CD14-positive monocyte (primary cell): ENCODE measurements at regions not wholly inside any gene's neighbourhood (a gene's known extent, or its start where the extent isn't known, plus 50 kb on each side); places are given as distances from the start of the nearest gene placed in this dataset.

ENCODE experiments used
- DNase-seq, 3 donors: peaks; one replicate each; pipeline ENCODE4 v3.0.0-alpha.2; 2011 to 2022
- H2AFZ ChIP-seq: 2 replicates; pipeline ENCODE4 v1.6.0; 2012; ENCODE audit warnings: mild to moderate bottlenecking, low read depth, low read length, inconsistent platforms; ENCODE audit not compliant: insufficient read depth, poor library complexity, severe bottlenecking
- H3K27ac ChIP-seq, 2 donors: 1 replicate in 1 of 2; 2 replicates in 1 of 2; pipeline ENCODE4 v1.5.1; 2012 to 2013; ENCODE audit warnings: low read length in 2 of 2, control low read depth in 1 of 2, inconsistent platforms in 1 of 2, low read depth in 1 of 2, mild to moderate bottlenecking in 1 of 2
- H3K27me3 ChIP-seq, 2 donors: one replicate each; pipeline versions ENCODE4 v1.6.0 to v1.6.1; 2011 to 2013; ENCODE audit warnings: low read length in 2 of 2; ENCODE audit not compliant: control insufficient read depth in 2 of 2, insufficient read depth in 2 of 2
- H3K36me3 ChIP-seq, 2 donors: replicated peaks in 1 of 2; 1 replicate in 1 of 2; 2 replicates in 1 of 2; pipeline versions ENCODE4 v1.5.1 to v1.6.1; 2012 to 2013; ENCODE audit warnings: low read length in 2 of 2, control low read depth in 1 of 2, inconsistent platforms in 1 of 2, mild to moderate bottlenecking in 1 of 2; ENCODE audit not compliant: insufficient read depth in 2 of 2, control insufficient read depth in 1 of 2
- H3K4me1 ChIP-seq, 2 donors: 1 replicate in 1 of 2; 2 replicates in 1 of 2; pipeline versions ENCODE4 v1.5.1 to v1.6.1; 2012 to 2013; ENCODE audit warnings: low read length in 2 of 2, control low read depth in 1 of 2, inconsistent platforms in 1 of 2, mild to moderate bottlenecking in 1 of 2, moderate library complexity in 1 of 2; ENCODE audit not compliant: insufficient read depth in 2 of 2, control insufficient read depth in 1 of 2
- H3K4me2 ChIP-seq: replicated peaks from 2 replicates; pipeline ENCODE3; 2012; ENCODE audit warnings: low read length, moderate library complexity, mild to moderate bottlenecking; ENCODE audit not compliant: poor library complexity, severe bottlenecking; ENCODE audit errors: extremely low read depth
- H3K4me3 ChIP-seq, 3 experiments: fragments of 200-600 bp in 1 of 3; sonication (generic) in 1 of 3; replicated peaks in 1 of 3; 1 replicate in 2 of 3; 2 replicates in 1 of 3; pipeline ENCODE4 v1.5.1; 2011 to 2013; ENCODE audit warnings: low read length in 3 of 3, mild to moderate bottlenecking in 3 of 3, control low read depth in 2 of 3, low read depth in 2 of 3, inconsistent platforms in 1 of 3, moderate library complexity in 1 of 3
- H3K79me2 ChIP-seq: 2 replicates; pipeline ENCODE4 v1.6.0; 2012; ENCODE audit warnings: mild to moderate bottlenecking, control low read depth, inconsistent platforms, low read length, moderate library complexity; ENCODE audit not compliant: insufficient read depth
- H3K9ac ChIP-seq: 2 replicates; pipeline ENCODE4 v1.6.0; 2017; ENCODE audit warnings: low read length, mild to moderate bottlenecking; ENCODE audit not compliant: insufficient read depth, poor library complexity, severe bottlenecking
- H3K9me3 ChIP-seq, 2 donors: replicated peaks in 1 of 2; 1 replicate in 1 of 2; 2 replicates in 1 of 2; pipeline versions ENCODE4 v1.5.1 to v1.6.1; 2012 to 2013; ENCODE audit warnings: low read length in 2 of 2, control low read depth in 1 of 2; ENCODE audit not compliant: control insufficient read depth in 1 of 2, insufficient read depth in 1 of 2
- H4K20me1 ChIP-seq: 2 replicates; pipeline ENCODE4 v1.6.0; 2012; ENCODE audit warnings: mild to moderate bottlenecking, low read length, control low read depth, moderate library complexity; ENCODE audit not compliant: insufficient read depth
- H3K27ac Mint-ChIP-seq, 7 donors: one replicate each; pipeline ENCODE4 v1.8.0; 2020; ENCODE audit warnings: mild to moderate bottlenecking in 7 of 7, mixed read lengths in 7 of 7, moderate library complexity in 6 of 7, inconsistent platforms in 2 of 7
- H3K27me3 Mint-ChIP-seq, 3 donors: one replicate each; pipeline ENCODE4 v1.8.0; 2021 to 2022; ENCODE audit warnings: low read depth in 3 of 3, mild to moderate bottlenecking in 3 of 3, mixed read lengths in 3 of 3, moderate library complexity in 3 of 3, inconsistent platforms in 1 of 3
- H3K36me3 Mint-ChIP-seq, 2 donors: one replicate each; pipeline ENCODE4 v1.8.0; 2020; ENCODE audit warnings: mixed read lengths in 2 of 2, inconsistent platforms in 1 of 2, mild to moderate bottlenecking in 1 of 2
- H3K4me1 Mint-ChIP-seq: one replicate; pipeline ENCODE4 v1.8.0; 2020; ENCODE audit warnings: mild to moderate bottlenecking, mixed read lengths
- H3K4me3 Mint-ChIP-seq, 2 donors: one replicate each; pipeline ENCODE4 v1.8.0; 2020; ENCODE audit warnings: mild to moderate bottlenecking in 2 of 2, mixed read lengths in 2 of 2, moderate library complexity in 1 of 2
- H3K9me3 Mint-ChIP-seq, 7 donors: one replicate each; pipeline ENCODE4 v1.8.0; 2020 to 2022; ENCODE audit warnings: mixed read lengths in 7 of 7, mild to moderate bottlenecking in 6 of 7, moderate library complexity in 6 of 7, inconsistent platforms in 2 of 7
- CTCF ChIP-seq: fragments of 200-600 bp; IDR thresholded peaks from one replicate; pipeline ENCODE4 v1.8.0; 2022; ENCODE audit warnings: antibody characterized with exemption, mild to moderate bottlenecking
- WGBS: methylation state at CpG from one replicate; pipeline ENCODE4 v1.1.5; 2013; ENCODE audit warnings: missing lambda C conversion rate; ENCODE audit not compliant: insufficient coverage; 5-methylcytosine and 5-hydroxymethylcytosine counted together
- intact Hi-C, 2 donors: fragments of 100-400 bp; cut with micrococcal nuclease; formaldehyde crosslinking; loops; one replicate each; pipeline versions ENCODE4 v1.15.0 to v1.15.1; 2023

DNA sequence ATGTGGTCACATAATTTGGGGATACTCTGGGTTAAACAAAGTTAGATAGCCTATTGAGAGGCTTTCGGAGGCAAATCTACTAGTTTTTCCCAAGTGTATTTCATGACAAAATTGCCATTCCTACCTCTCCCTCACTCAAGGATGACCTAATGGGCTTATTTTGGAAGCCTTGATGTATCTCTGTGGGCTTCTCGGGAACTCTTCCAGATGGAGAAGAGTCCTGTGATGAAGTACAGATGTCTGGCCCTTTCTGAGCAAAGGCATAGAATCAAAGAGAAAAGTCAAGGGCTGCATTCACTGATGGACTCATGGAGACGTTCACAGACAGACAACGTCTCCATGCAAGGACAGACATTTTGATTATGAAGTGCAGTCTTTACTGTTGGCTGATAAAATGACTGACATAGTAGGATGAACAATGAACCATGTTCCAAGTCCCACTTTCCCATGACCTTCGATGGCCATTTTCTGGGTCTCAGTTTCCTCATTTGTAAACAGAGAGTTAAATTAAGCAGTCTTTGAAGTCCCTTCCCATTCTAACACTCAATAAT, 347.2 kb upstream of the CD180 start:
- no peaks in the 10 kb centered on the region for H4K20me1 ChIP-seq
- peaks cover 4 to 10% of the 10 kb centered on the region in 2 donors for H3K9me3 ChIP-seq
- Mint-ChIP-seq H3K4me1 (peaks cover 12% of the 10 kb centered on the region), H3K4me3 (no peak overlapping the region), H3K27ac (no peak overlapping the region), H3K27me3 (peaks cover 0 to 2% (median 0%) of the 10 kb centered on the region in 3 donors), H3K36me3 (no peaks in the 10 kb centered on the region), H3K9me3 (peaks cover 5 to 20% (median 13%) of the 10 kb centered on the region in 7 donors)
- no peak overlapping the region for H3K9ac ChIP-seq
- H3K4me2 ChIP-seq: no peak overlapping the region
- H3K27ac ChIP-seq: no peak overlapping the region
- TF ChIP-seq CTCF: no peak
- no peaks in the 10 kb centered on the region for H3K27me3 ChIP-seq
- peaks cover 0 to 8% of the 10 kb centered on the region in 2 donors for H3K4me1 ChIP-seq
- WGBS: 100% methylated on average over 2 of the region's 5 CpGs
- intact Hi-C loops: no loop called here
- no peaks in the 10 kb centered on the region for H3K36me3 ChIP-seq
- H3K4me3 ChIP-seq: no peak overlapping the region
- H2AFZ ChIP-seq: no peak overlapping the region
- DNase-seq: no peak
- H3K79me2 ChIP-seq: no peaks in the 10 kb centered on the region

DNA sequence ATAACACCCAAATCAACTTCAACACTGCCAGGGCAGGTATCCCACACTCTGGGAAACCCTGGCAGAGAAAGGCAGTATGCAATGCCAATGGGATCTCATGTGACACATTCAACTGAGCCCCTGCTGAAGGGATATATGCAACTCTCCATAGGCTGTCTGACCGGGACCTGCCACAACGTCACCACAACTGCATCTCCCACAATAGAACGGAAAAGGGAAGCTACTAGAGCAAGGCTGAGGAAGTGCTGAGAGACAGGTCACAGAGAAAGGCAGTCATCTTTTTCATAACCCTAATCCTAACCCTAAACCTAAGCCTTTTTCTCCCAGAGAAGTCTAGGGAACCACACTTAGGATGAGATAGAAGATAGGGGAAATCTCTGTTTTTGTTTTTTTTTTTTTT, 345.9 kb upstream of the CD180 start:
- H4K20me1 ChIP-seq: no peaks in the 10 kb centered on the region
- H3K36me3 ChIP-seq: no peaks in the 10 kb centered on the region
- DNase-seq: peak; percentile 19 to 50 (median 23)
- Mint-ChIP-seq H3K4me1 (peaks cover 7% of the 10 kb centered on the region), H3K27ac (peak overlapping the region in 1 of 7 donors; percentile 25), H3K27me3 (peaks cover 0 to 1% (median 0%) of the 10 kb centered on the region in 3 donors), H3K9me3 (peaks cover 5 to 20% (median 13%) of the 10 kb centered on the region in 7 donors), H3K36me3 (no peaks in the 10 kb centered on the region), H3K4me3 (no peak overlapping the region)
- no peaks in the 10 kb centered on the region for H3K27me3 ChIP-seq
- peaks cover 3 to 8% of the 10 kb centered on the region in 2 donors for H3K4me1 ChIP-seq
- H2AFZ ChIP-seq: no peak overlapping the region
- no peak for TF ChIP-seq CTCF
- H3K79me2 ChIP-seq: no peaks in the 10 kb centered on the region
- no CpG with 5 or more reads among the region's 3 CpGs for WGBS
- H3K27ac ChIP-seq: no peak overlapping the region
- no peak overlapping the region for H3K4me3 ChIP-seq
- no peak overlapping the region for H3K9ac ChIP-seq
- intact Hi-C loops: no loop called here
- H3K9me3 ChIP-seq: peaks cover 4 to 10% of the 10 kb centered on the region in 2 donors
- H3K4me2 ChIP-seq: no peak overlapping the region
